NCI-H446 treated with DMSO at 0.1 percent for 48 hours (cell line): ENCODE measurements at regions not wholly inside any gene's neighbourhood (a gene's known extent, or its start where the extent isn't known, plus 50 kb on each side); places are given as distances from the start of the nearest gene placed in this dataset.
"Not testable (repeated sequence)": the region's sequence is repeated elsewhere in the genome, so short reads cannot be mapped to it uniquely, and the experiment has no call there.

Experiments used
- DNase-seq: peaks from one replicate; lab custom pipeline; 2025; lab: John Stamatoyannopoulos, UW

DNA sequence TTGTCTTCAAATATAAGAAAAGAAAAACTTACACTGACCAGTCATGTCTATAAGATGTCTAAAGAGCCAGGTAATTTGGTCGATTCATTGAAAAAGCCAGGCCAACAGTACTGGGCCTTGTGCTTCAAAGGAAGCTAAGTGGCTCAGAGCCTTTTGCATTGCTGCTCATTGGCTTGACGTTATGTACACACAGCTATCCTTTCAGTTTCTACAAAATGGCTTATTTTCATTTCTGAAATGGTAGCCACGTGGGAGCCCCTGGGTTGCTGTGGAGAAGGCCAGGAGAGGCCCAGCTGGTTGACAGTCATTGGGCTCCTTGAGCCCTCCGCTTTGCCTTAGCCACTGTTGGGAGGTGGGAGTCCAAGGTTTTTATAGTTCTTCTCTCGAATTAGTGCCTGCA is 199.1 kb upstream of the CXorf66 start:
- no peak for DNase-seq

DNA sequence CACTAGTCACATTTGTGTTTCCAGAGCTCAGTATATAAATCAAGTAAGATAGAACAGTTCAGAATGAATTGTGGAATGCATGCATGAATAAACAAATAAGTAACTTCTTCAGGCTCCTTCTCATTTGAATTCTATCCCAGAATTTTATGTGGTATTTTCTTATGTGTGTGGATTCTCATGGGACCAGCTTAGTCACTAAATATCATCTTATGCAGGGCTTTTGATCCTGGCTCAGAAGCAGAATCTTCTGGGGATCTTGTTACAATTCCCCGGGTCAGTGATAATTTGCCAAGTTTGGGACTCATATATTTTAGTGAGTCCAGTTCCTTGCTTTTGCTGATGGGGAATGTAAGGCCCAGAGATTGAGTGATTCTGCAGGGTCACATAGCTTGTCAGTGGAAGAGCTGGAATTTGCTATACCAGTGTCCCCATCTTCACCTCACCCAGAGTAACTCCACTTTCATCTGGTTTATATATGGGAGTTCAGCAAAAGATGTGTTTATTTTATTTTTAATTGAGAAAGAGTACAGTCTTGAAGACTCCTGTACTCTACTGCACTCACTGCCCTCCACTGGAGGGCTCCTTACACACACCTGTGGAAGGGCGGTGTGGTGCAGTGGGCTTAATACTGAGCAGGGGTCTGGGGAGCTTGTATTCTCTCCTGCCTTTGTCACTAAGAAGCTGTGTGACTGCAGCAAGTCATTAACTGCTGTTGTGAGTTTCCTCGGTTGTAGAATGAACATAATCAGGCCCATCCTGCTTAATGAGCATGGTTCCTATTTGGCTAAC is 198.2 kb upstream of the CXorf66 start:
- no peak for DNase-seq

DNA sequence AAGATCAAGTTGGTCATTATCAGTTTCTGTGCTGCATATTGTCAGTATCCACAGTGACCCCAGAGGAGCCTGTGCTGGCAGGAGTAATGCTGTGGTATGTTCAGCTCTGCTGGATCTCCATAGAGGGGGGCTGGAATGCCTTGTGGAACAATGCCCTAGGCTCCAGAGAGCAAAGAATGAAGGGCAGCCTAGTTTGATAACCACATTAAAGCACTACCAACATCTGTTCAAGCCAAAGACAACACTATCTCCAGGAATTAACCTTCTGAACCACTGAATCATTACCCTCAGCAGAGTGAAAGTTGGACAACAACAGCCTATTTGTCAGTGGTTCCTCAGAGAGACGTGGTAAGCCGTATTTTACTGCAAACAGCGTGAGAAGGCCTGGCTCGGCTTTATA is 192.3 kb upstream of the CXorf66 start:
- no peak for DNase-seq

DNA sequence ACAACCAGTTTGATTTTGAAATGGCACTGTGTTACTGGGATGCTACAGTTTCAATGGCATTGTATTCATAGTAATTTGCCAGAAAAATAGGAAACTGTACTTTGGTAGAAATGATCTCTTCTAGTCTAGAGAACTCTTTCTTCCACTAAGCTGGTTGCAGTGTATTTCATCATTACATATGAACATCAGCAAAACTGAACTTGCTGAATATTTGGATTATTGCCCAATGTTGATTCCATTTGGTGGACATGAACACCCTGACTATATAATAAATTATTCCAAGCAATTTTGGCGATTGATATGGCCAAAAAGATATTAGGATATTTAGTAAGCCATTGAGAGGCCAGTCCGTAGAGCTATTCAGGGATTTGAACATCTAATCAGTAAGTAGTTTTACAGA is 191.8 kb upstream of the CXorf66 start:
- DNase-seq: no peak

DNA sequence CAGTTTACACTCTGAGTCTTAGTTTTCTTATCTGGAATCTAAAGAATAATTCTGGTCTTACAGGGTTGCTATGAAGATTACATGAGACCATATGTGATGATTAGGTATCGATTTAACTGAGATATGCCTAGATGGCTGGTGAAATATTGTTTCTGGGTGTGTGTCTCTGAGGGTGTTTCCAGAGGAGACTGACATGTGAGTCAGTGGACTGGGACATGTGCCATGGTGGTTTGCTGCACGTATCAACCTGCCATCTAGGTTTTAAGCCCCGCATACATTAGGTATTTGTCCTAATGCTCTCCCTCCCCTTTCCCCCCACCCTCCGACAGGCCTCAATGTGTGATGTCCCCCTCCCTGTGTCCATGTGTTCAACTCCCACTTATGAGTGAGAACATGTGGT is 186.0 kb upstream of the CXorf66 start:
- DNase-seq: no peak

DNA sequence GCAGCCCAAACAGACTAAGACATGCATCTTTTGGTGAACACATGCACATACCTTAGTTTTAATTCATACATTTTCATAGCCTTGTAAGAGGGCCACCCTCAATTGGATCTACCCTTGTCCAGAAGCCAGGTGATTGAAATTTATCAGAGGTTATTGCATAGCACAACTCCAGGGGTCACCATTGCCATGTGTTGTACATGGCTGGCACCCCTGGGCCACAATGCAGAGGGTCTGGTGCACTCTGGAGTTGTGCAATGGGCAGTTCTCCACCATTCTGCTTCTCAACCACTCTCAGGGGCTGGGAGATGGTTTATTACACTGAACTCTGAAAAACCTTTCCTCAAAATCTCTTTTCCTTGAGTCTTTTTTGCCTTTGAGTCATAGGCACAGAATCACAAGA is 184.4 kb upstream of the CXorf66 start:
- no peak for DNase-seq

DNA sequence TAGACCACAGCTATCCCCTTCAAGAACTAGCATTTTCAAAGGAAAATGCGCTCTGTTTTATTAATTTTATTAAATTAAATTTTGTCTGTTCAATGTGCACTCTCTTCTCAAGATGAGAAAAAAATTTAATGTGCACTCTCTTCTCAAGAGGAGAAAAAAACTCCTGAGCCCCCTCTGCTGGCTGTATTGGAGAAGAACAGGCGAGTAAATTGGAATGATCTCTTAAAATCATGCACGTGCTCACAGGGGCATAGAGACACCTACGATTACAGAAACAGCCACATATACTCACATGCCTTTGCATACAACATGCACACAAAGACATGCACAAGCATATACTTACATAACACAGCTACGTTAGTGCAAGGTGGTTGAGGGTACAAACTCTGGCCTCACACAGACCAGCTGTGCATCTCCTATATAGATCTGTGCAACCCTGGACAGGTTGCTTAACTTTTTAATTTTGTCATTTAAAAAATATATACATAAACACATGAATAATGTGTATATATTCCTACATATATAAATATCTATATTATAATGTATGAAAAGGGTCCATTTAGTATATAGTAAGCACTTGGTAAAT is 176.2 kb upstream of the CXorf66 start:
- no peak for DNase-seq

DNA sequence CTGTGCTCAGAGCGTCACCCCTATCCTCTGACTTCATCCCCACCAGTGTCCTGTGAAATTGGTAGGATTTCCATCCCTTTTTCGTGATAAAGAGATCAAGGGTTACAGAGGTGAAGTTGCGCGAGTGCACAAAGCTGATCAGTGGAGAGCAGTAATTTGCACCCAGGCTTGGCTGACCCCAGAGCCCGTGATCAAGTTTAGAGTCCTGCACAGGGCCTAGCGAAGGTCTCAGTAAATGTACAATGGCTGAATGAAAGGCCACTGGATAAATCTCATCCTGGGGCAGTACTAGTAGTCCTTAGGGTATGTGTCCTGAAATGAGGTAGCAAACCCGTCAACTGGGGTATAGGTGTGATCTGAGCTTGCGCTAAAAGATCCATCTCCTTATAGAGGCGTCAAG is 173.2 kb upstream of the CXorf66 start:
- DNase-seq: not testable (repeated sequence)

DNA sequence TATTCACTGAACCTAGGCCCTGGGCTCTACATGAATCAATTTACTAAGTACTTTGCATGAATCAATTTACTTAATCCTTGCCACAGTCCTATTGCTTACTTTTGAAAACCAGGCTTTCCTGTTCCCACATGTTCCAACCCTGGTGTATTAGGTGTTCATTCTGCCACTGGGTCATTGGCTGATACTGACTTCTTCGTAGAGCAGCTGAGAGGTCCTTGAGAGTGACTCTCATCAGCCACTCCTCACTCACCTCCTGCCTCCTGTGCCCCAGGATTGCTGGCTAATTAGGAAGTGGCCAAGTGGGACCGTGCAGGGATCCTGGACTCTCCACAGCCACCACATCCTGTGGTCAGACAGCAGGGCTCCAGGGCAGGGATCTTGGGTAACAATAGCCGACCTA is 172.7 kb upstream of the CXorf66 start:
- not testable (repeated sequence) for DNase-seq

DNA sequence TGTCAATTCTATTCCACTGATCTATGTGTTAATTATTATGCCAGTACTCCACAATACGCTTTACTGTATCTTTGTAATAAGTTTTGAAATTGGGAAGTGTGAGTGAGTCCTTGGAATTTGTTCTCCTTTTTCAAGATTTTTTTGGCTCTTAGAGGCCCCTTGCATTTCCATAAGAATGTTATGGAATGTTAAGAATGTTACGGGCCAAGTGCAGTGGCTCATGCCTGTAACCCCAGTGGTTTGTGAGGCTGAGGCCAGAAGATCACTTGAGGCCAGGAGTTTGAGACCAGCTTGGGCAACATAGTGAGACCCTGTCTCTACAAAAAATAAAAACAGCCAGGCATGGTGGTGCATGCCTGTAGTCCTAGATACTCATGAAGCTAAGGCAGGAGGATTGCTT is 167.6 kb upstream of the CXorf66 start:
- no peak for DNase-seq

DNA sequence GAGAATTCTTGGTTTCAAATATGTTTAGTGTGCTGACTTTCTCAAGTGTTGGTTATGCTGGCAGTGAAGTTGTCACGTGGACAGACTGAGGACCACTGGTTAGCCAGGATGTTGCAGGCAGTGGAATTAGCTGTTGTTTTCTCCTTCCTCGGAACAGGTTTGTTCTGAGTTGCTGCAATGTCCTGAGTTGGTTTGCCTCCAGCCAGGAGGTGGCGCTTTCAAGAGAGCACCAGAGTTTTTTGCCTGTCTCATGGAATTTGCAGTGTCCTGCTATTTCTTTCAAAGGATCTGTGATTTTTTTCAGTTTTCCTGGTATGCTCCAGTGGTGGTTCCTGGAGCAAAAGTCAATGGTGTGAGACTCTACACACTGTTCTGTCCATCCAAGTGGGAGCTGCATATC is 158.1 kb upstream of the CXorf66 start:
- DNase-seq: no peak

DNA sequence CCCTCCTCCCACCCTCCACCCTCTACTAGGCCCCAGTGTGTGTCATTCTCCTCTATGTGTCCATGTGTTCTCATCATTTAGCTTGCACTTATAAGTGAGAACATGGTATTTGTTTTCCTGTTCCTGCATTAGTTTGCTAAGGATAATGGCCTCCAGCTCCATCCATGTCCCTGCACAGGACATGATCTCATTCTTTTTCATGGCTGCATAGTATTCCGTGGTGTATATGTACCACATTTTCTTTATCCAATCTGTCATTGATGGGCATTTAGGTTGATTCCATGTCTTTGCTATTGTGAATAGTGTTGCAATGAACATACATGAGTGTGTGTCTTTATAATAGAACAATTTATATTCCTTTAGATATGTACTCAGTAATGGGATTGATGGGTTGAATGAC is 148.7 kb upstream of the CXorf66 start:
- not testable (repeated sequence) for DNase-seq

DNA sequence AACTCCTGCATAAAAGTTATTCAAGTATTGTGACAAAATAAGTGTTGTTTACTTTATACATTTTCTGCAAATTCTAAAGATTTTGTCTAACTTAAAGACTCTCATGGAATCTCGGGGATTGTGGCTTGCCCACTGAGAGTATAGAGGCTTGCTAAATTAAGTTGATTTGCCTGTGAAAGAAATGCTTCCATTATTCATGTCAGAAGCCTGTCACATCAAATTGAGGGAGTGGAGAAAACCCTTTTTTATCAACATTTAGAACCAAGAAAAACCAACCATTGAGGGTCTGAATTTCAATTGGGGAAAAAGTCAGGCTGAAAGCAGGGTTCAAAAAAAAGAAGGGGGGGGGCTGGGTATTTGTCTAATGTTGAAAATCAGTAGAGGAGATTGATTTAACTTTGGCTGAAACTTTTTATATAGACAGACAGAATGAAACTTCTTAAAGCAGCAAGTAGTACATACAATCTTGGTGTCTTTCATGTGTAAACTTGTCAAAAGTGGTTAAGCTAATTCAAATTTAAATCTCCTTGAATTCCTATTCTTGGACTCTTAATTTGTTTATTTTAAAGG is 144.8 kb upstream of the CXorf66 start:
- no peak for DNase-seq

DNA sequence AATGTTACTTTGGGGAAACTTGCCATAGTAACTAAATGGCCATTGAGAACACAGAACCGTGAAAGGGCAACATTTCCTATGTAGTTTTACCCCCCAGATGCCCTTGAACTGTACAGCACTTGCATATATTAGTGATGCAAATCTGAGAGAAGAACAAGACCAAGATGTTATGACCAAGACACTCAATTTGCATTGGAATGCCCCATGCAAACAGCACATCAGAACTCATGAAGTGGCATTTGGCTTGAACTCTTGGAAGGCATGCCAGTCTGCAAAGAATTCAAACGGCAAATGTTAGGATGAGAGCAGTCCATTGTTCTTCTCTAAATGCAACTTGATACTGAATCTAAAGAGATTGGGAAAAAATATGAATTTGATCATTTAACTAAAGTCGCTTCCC is 139.4 kb upstream of the CXorf66 start:
- DNase-seq: no peak

DNA sequence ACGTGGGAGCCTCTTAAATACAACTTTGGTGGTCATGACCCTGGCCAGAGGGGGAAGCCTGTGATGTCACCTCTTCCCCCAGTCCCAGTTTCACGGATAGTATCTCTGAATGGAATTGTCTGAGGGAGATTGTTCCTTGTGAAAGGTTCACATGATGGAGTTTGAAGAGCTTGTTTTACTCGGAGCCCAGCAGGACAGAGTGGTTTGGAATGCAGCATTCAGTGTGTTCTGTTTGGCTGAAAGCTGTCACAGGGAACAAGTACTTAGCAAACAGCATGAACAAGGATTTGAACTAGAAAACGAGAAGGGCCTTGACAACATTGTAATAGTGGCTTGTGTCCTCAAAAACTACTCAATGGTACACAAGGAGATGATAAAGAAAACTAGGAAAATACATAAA is 133.9 kb upstream of the CXorf66 start:
- no peak for DNase-seq

DNA sequence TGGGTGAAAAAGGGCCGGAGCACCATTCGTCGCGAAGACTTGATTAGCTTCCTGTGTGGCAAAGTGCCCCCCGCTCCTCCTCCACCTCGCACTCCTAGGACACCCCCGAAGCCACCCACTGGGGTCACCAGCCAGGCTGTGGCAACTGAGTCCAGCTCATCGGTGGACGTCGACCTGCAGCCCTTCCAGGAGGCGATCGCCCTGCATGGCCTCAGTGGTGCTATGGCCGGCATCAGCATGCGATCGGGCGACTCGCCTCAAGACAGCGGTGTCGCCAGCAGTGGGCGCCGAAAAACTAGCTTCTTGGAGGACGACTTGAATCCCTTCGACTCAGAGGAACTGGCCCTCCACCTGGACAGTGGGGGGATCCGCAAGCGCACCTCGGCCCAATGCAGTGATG is 126.8 kb upstream of the CXorf66 start:
- no peak for DNase-seq

DNA sequence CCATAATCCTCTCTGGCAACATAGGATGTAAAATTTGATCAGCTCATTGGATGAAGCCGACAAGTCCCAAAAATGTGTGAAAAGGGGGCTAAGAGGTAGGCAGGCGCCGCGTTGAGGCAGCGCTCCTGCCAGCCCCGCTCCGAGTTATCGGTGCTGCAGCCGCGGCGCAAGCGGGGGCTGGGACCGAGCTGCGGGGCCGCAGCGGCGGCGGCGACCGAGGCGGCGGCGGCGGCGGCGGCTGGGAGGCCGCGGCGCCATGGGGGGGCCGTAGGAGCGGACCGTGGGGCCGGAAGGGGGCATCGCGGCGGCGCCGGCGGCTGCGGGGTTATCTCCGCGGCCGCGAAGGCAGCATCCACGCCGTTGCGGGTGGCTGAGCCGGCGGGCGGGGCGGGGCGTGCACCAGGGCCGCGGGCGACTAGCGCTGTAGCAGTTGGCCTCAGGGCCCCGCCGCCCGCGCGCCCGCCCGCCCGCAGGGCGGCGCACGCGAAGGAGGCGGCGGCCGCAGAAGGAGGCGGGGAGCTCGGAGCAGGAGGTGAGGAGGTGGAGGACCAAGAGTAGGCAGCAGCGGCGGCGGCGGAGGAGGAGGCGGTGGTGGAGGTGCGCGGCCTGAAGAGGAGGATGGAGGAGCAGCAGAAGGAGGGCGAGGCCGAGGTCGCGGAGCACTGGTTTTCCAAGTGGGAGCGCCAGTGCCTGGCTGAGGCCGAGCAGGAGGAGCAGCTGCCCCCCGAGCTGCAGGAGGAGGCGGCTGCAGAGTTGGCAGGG is 126.0 kb upstream of the CXorf66 start:
- DNase-seq: no peak

DNA sequence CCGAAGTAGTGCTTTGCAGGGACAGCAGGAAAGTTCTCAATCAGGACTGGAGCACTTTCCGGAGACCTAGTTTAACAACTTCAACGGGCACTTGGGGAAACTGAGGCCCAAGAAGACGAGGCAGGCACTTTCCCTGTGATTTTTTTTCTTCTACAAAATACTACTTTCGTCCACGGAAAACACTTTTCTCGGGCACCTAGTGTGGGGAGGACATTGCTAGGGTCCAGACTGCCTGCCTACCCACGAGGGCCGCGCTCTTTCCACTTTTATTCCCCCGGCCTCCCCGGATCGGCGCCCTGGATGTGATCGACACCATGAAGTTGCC is 125.4 kb upstream of the CXorf66 start:
- no peak for DNase-seq

DNA sequence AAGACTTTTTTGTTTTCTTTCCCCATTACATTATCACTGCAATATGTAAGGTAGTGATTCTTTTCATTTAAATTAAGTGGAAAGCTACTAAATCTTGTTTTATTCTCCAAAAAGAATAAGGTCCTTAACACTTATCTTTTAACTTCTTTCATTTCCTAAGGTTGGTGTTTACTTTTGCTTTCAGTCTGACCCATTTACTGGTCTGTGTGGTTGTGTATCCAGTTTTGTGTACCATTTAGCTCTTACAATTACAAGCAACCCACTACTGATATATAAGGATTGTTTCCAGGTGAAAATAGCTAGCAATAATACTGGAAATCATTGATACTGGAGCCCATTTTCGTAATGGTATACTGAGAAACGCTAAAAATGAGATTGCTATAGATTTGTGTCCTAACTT is 123.1 kb upstream of the CXorf66 start:
- no peak for DNase-seq

DNA sequence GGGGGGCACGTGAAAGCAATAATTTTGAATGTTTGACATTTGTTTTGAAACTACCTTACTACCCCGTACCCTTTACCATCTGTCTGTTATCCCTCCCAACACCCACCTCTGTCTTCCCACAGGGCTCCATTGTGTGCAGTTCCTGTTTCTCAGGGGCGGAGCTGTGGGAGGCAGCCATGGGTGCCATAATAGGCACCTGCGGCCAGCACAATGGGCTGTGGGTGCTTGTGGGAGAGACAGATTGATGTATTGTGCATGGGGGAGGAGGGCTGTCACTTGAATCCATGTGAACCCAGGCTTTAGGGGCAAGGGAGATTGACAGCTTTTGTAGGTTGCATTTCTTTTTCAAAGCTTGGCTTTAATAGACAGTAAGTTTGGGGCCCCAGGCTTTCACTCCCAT is 122.6 kb upstream of the CXorf66 start:
- DNase-seq: no peak

DNA sequence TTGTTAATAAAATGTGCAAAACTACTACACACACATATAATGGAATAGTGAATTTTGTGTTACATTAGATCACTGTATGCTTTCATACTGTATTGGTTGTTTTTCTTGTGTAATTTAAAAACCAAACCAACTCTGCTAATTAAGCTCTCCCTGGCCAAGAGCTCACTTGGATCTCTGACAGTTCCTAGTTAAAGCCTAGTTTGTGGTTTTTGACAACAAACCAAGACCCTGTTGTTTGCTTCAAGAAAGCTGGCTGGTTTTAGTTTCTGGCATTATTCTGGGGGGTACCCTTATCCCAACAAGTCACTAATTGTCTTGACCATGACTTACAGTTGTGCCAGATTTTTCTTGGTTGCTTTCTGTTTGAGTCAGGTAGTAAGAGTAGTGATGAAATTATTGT is 121.4 kb upstream of the CXorf66 start:
- DNase-seq: no peak

DNA sequence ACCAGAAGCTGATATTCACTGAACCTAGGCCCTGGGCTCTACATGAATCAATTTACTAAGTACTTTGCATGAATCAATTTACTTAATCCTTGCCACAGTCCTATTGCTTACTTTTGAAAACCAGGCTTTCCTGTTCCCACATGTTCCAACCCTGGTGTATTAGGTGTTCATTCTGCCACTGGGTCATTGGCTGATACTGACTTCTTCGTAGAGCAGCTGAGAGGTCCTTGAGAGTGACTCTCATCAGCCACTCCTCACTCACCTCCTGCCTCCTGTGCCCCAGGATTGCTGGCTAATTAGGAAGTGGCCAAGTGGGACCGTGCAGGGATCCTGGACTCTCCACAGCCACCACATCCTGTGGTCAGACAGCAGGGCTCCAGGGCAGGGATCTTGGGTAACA is 109.5 kb upstream of the CXorf66 start:
- not testable (repeated sequence) for DNase-seq

DNA sequence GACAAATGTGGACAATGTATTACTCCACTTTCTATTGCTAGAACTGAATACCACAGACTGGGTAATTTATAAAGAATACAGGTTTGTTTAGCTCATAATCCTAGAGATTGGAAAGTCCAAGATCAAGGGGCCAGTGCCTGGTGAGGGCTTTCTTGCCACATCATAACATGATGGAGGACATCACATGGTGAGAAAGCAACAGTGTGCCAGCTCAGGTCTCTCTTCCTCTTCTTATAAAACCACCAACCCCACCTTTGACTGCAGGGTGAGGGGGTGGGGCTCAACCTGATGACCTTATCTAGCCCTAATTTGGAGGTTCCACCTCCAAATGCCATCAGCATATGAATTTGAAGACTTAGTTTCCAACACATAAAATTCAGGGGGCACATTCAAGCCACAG is 105.7 kb upstream of the CXorf66 start:
- no peak for DNase-seq
